T-cell (primary cell): ENCODE measurements at regions not wholly inside any gene's neighbourhood (a gene's known extent, or its start where the extent isn't known, plus 50 kb on each side); places are given as distances from the start of the nearest gene placed in this dataset.

Experiments used
- ATAC-seq, 4 experiments: fragments of 200-7000 bp in 3 of 4; fragments of 150-1000 bp in 1 of 4; cut with Tn5 transposase; replicated peaks in 1 of 4; 1 replicate in 3 of 4; 2 replicates in 1 of 4; pipeline ENCODE4 v1.10.0; 2021; ENCODE audit warnings: moderate library complexity in 3 of 4, mild to moderate bottlenecking in 2 of 4, moderate number of reproducible peaks in 1 of 4
- CTCF ChIA-PET, 2 donors: fragments of 300-600 bp; sonication (Branson Sonifier 250); formaldehyde crosslinking; loops; one replicate each; lab custom pipeline; 2022; ENCODE audit warnings: antibody characterized with exemption in 2 of 2; lab: Charles Lee
- POLR2A ChIA-PET, 2 donors: fragments of 300-600 bp; sonication (Branson Sonifier 250); formaldehyde crosslinking; loops; one replicate each; lab custom pipeline; 2022; ENCODE audit warnings: antibody characterized with exemption in 2 of 2; lab: Charles Lee
- DNase-seq, 35 experiments: peaks; one replicate each; pipeline versions ENCODE4 v3.0.0 to v3.0.0-alpha.2; 2013 to 2023
- H3K27ac ChIP-seq: one replicate; pipeline ENCODE4 v1.5.1; 2013; ENCODE audit warnings: low read length
- H3K27me3 ChIP-seq, 2 experiments: replicated peaks in 1 of 2; 1 replicate in 1 of 2; 2 replicates in 1 of 2; pipeline versions ENCODE4 v1.6.1 to v1.7.0; 2013; ENCODE audit warnings: low read length in 1 of 2, mixed read lengths in 1 of 2; ENCODE audit not compliant: control insufficient read depth in 2 of 2, insufficient read depth in 2 of 2; ENCODE audit errors: extremely low read depth in 1 of 2
- H3K36me3 ChIP-seq, 2 donors: 1 replicate in 1 of 2; 2 replicates in 1 of 2; pipeline versions ENCODE4 v1.6.1 to v1.7.0; 2013; ENCODE audit warnings: low read length in 1 of 2; ENCODE audit not compliant: control insufficient read depth in 2 of 2, insufficient read depth in 1 of 2; ENCODE audit errors: extremely low read depth in 1 of 2
- H3K4me1 ChIP-seq, 2 experiments: 1 replicate in 1 of 2; 2 replicates in 1 of 2; pipeline versions ENCODE4 v1.6.1 to v1.7.0; 2013; ENCODE audit warnings: low read length in 2 of 2, mixed read lengths in 1 of 2; ENCODE audit not compliant: insufficient read depth in 2 of 2, control insufficient read depth in 1 of 2; ENCODE audit errors: extremely low read depth in 1 of 2
- H3K4me3 ChIP-seq, 2 donors: 1 replicate in 1 of 2; 2 replicates in 1 of 2; pipeline versions ENCODE4 v1.5.1 to v1.7.0; 2013; ENCODE audit warnings: mild to moderate bottlenecking in 2 of 2, low read length in 1 of 2, moderate library complexity in 1 of 2; ENCODE audit not compliant: control insufficient read depth in 1 of 2; ENCODE audit errors: extremely low read depth in 1 of 2
- H3K9me3 ChIP-seq: 2 replicates; pipeline ENCODE4 v1.7.0; 2013
- H3K27ac Mint-ChIP-seq, 2 donors: one replicate each; pipeline ENCODE4 v1.8.0; 2020 to 2021; ENCODE audit warnings: mild to moderate bottlenecking in 2 of 2, mixed read lengths in 2 of 2
- H3K27me3 Mint-ChIP-seq, 2 donors: one replicate each; pipeline ENCODE4 v1.8.0; 2021 to 2022; ENCODE audit warnings: mixed read lengths in 2 of 2
- H3K36me3 Mint-ChIP-seq: one replicate; pipeline ENCODE4 v1.8.0; 2021; ENCODE audit warnings: mixed read lengths
- H3K4me1 Mint-ChIP-seq, 3 donors: one replicate each; pipeline ENCODE4 v1.8.0; 2020 to 2022; ENCODE audit warnings: mixed read lengths in 3 of 3, mild to moderate bottlenecking in 1 of 3
- H3K4me3 Mint-ChIP-seq, 3 donors: one replicate each; pipeline ENCODE4 v1.8.0; 2020 to 2022; ENCODE audit warnings: mild to moderate bottlenecking in 3 of 3, mixed read lengths in 3 of 3, moderate library complexity in 3 of 3
- H3K9me3 Mint-ChIP-seq, 3 donors: one replicate each; pipeline ENCODE4 v1.8.0; 2020 to 2022; ENCODE audit warnings: mixed read lengths in 3 of 3
- WGBS: methylation state at CpG from one replicate; pipeline ENCODE4 v1.1.5; 2013; ENCODE audit warnings: missing lambda C conversion rate; ENCODE audit not compliant: insufficient coverage; 5-methylcytosine and 5-hydroxymethylcytosine counted together

GRCh38 chr16:8489580-8489979 is 100.7 kb downstream of the TMEM114 start:
- ChIA-PET POLR2A (no interaction called here), CTCF (no interaction called here)
- H3K27me3 Mint-ChIP-seq: peaks cover 0 to 3% of the 10 kb centered on the region in 2 donors
- no peaks in the 10 kb centered on the region for H3K4me1 Mint-ChIP-seq
- DNase-seq (no peak), ATAC-seq (no peak)
- H3K27ac Mint-ChIP-seq: no peak overlapping the region
- Histone ChIP-seq H3K27ac (no peak overlapping the region), H3K4me1 (no peaks in the 10 kb centered on the region), H3K4me3 (no peak overlapping the region), H3K36me3 (no peaks in the 10 kb centered on the region), H3K9me3 (no peaks in the 10 kb centered on the region), H3K27me3 (peaks cover 0 to 6% of the 10 kb centered on the region in 2 experiments)
- WGBS: 60% methylated on average over 2 of the region's 3 CpGs
- peaks cover 0 to 8% (median 0%) of the 10 kb centered on the region in 3 donors for H3K9me3 Mint-ChIP-seq
- H3K36me3 Mint-ChIP-seq: no peaks in the 10 kb centered on the region
- H3K4me3 Mint-ChIP-seq: no peak overlapping the region

DNA sequence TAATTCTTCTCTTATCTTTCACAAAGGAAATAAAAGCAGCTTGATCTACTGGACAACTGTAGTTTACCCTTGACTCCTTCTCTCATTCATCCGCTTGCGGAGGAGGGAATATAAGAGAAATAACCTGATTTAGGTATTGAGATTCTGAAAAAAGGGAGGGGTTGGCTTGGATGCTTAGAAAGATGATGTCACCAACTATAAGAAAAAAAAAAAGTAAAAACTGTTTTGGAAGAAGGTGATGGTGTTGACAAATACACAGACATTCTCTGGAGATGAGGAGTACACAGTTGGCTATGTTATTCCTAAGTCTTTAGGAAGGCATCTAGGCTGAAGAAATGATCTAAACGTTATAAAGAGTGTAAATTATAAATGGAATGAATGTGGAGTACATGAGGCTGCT is 103.3 kb downstream of the TMEM114 start:
- Histone ChIP-seq H3K27me3 (peaks cover 0 to 5% of the 10 kb centered on the region in 2 experiments), H3K9me3 (no peaks in the 10 kb centered on the region), H3K4me1 (no peaks in the 10 kb centered on the region), H3K27ac (no peak overlapping the region), H3K4me3 (no peak overlapping the region), H3K36me3 (no peaks in the 10 kb centered on the region)
- Mint-ChIP-seq H3K4me3 (no peak overlapping the region), H3K9me3 (peaks cover 0 to 8% (median 0%) of the 10 kb centered on the region in 3 donors), H3K27ac (no peak overlapping the region), H3K36me3 (no peaks in the 10 kb centered on the region), H3K27me3 (peaks cover 0 to 3% of the 10 kb centered on the region in 2 donors), H3K4me1 (no peaks in the 10 kb centered on the region)
- CTCF ChIA-PET: interaction anchor here in 1 of 2 donors (0.8 kb wide), 1 partner anchor 82 kb away, joined by 3 read pairs; no protein-coding TSS in a partner anchor
- 13% methylated on average over 1 of the region's 3 CpGs for WGBS
- no peak for ATAC-seq
- POLR2A ChIA-PET: no interaction called here
- no peak for DNase-seq

DNA sequence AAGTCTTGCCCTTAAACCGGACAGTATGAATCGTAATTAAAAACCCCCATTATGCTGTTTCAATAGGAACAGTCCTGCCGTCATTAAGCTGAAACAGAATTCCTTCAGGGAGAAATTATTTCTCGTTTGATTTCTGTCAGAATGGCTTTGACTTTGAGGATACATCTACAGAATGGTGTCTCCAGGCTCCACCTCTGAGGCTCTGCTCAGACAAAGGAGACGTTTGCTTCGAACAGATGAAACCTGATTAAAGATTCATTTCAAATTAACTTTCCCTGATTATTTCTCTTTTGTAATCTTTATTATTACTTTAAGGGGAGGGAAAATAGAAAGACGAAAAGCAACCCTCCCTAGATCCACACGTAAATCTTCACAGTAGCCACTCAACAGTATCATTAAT is 106.9 kb downstream of the TMEM114 start:
- H3K27ac Mint-ChIP-seq: no peak overlapping the region

GRCh38 chr16:8481810-8482209 is 108.5 kb downstream of the TMEM114 start:
- ATAC-seq (no peak), DNase-seq (no peak)
- Histone ChIP-seq H3K9me3 (no peaks in the 10 kb centered on the region), H3K27ac (no peak overlapping the region), H3K27me3 (peaks cover 0 to 5% of the 10 kb centered on the region in 2 experiments), H3K36me3 (no peaks in the 10 kb centered on the region), H3K4me1 (no peaks in the 10 kb centered on the region), H3K4me3 (no peak overlapping the region)
- no peaks in the 10 kb centered on the region for H3K36me3 Mint-ChIP-seq
- CTCF ChIA-PET: no interaction called here
- 88% methylated on average over 1 of the region's 3 CpGs for WGBS
- POLR2A ChIA-PET: no interaction called here
- no peak overlapping the region for H3K4me3 Mint-ChIP-seq
- no peaks in the 10 kb centered on the region for H3K9me3 Mint-ChIP-seq
- H3K4me1 Mint-ChIP-seq: no peaks in the 10 kb centered on the region
- no peak overlapping the region for H3K27ac Mint-ChIP-seq
- peaks cover 0 to 3% of the 10 kb centered on the region in 2 donors for H3K27me3 Mint-ChIP-seq

More for the DNA sequence above, 106.9 kb downstream of the TMEM114 start:
- H3K27me3 ChIP-seq: peaks cover 0 to 5% of the 10 kb centered on the region in 2 experiments
- H3K4me3 ChIP-seq: no peak overlapping the region
- Mint-ChIP-seq H3K27me3 (peaks cover 0 to 3% of the 10 kb centered on the region in 2 donors), H3K36me3 (no peaks in the 10 kb centered on the region), H3K4me1 (no peaks in the 10 kb centered on the region), H3K9me3 (peaks cover 0 to 8% (median 0%) of the 10 kb centered on the region in 3 donors), H3K4me3 (no peak overlapping the region)
- no CpG with 5 or more reads among the region's 8 CpGs for WGBS
- no peak overlapping the region for H3K27ac ChIP-seq
- no peak for DNase-seq
- H3K4me1 ChIP-seq: no peaks in the 10 kb centered on the region
- ChIA-PET CTCF (no interaction called here), POLR2A (no interaction called here)
- ATAC-seq: no peak
- no peaks in the 10 kb centered on the region for H3K36me3 ChIP-seq
- H3K9me3 ChIP-seq: no peaks in the 10 kb centered on the region

DNA sequence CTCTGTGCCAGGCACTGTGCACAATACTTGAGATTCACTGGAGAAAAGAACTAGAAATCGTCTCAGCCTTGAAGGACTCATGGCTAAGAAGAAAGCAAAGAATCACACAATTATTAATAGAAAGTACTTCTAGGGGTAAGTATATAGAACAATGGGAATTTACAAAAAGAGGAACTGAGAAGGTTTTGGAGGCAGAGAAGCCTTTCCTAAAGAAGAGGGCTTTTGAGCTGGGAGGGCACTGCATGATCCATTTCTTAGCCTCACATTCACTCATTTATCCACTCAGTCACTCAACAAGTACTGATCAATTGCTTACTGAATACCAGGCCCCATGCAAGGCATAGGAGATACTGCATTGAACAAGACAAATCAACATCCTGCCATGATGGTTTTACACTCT is 113.5 kb downstream of the TMEM114 start:
- no CpG with 5 or more reads among the region's 1 CpG for WGBS
- CTCF ChIA-PET: no interaction called here
- Mint-ChIP-seq H3K9me3 (peaks cover 0 to 5% (median 3%) of the 10 kb centered on the region in 3 donors), H3K4me3 (no peak overlapping the region), H3K27me3 (peaks cover 0 to 6% of the 10 kb centered on the region in 2 donors), H3K27ac (no peak overlapping the region), H3K36me3 (no peaks in the 10 kb centered on the region), H3K4me1 (no peaks in the 10 kb centered on the region)
- no peak for DNase-seq
- Histone ChIP-seq H3K27ac (no peak overlapping the region), H3K27me3 (peaks cover 0 to 4% of the 10 kb centered on the region in 2 experiments), H3K36me3 (no peaks in the 10 kb centered on the region), H3K4me3 (no peak overlapping the region), H3K9me3 (no peaks in the 10 kb centered on the region), H3K4me1 (no peaks in the 10 kb centered on the region)
- no peak for ATAC-seq
- POLR2A ChIA-PET: no interaction called here

DNA sequence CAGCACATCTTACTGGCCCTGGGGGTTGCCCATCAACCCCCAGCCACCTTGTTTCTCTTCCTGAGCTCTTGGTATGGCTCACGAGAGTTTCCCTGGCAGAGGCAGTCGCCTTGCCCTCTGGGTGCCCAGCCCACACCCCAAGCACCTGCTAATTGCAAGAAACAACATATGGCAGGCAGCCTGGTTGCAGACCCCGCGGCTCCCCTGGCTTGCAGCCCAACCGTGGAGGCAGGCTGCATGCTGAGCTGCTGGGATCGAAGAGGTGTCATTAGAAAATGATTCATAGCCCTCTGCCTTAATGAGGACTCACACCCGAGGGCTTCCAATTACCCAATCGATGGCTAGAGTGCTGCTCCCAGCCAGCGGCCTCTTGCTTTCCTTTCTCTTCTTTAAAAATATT is 115.7 kb downstream of the TMEM114 start:
- Mint-ChIP-seq H3K27me3 (peaks cover 3 to 6% of the 10 kb centered on the region in 2 donors), H3K4me3 (no peak overlapping the region), H3K9me3 (peaks cover 0 to 5% (median 3%) of the 10 kb centered on the region in 3 donors), H3K27ac (no peak overlapping the region), H3K36me3 (no peaks in the 10 kb centered on the region), H3K4me1 (no peaks in the 10 kb centered on the region)
- H3K27me3 ChIP-seq: peaks cover 0 to 4% of the 10 kb centered on the region in 2 experiments
- CTCF ChIA-PET: no interaction called here
- H3K27ac ChIP-seq: no peak overlapping the region
- POLR2A ChIA-PET: no interaction called here
- no peaks in the 10 kb centered on the region for H3K9me3 ChIP-seq
- H3K4me3 ChIP-seq: no peak overlapping the region
- no peaks in the 10 kb centered on the region for H3K36me3 ChIP-seq
- 43% methylated on average over 8 of the region's 9 CpGs for WGBS
- no peaks in the 10 kb centered on the region for H3K4me1 ChIP-seq
- ATAC-seq (no peak), DNase-seq (no peak)
